A673 (cell line): ENCODE measurements at regions not wholly inside any gene's neighbourhood (a gene's known extent, or its start where the extent isn't known, plus 50 kb on each side); places are given as distances from the start of the nearest gene placed in this dataset.
"Not testable (repeated sequence)": the region's sequence is repeated elsewhere in the genome, so short reads cannot be mapped to it uniquely, and the experiment has no call there.

Source experiments
- BruUV-seq: library from RNA; stranded (reverse); fragments of 400-500 nt; replicated peaks from 2 replicates; lab custom pipeline; 2021; lab: Mats Ljungman, UMichigan
- CTCF ChIA-PET: fragments of 300-600 bp; sonication (Branson Sonifier 250); formaldehyde crosslinking; loops from one replicate; lab custom pipeline; 2022; ENCODE audit warnings: antibody characterized with exemption; lab: Charles Lee
- POLR2A ChIA-PET: fragments of 300-600 bp; sonication (Branson Sonifier 250); formaldehyde crosslinking; loops from one replicate; lab custom pipeline; 2022; ENCODE audit warnings: antibody characterized with exemption; ENCODE audit not compliant: low non-redundant PET; lab: Charles Lee
- DNase-seq: peaks from one replicate; pipeline ENCODE4 v3.0.0-alpha.2; 2015; ENCODE audit warnings: low spot score
- H3K27ac ChIP-seq: fragments of 200-600 bp; sonication (generic); 2 replicates; pipeline ENCODE4 v1.5.1; 2016; ENCODE audit warnings: mixed run types, low read depth, mild to moderate bottlenecking, mixed read lengths, antibody characterized with exemption, low read length; ENCODE audit not compliant: poor library complexity, severe bottlenecking
- H3K27me3 ChIP-seq: fragments of 200-600 bp; sonication (generic); replicated peaks from 2 replicates; pipeline ENCODE4 v1.6.1; 2017; ENCODE audit warnings: mixed run types, low read depth, mild to moderate bottlenecking, mixed read lengths, antibody characterized with exemption, low read length; ENCODE audit not compliant: insufficient read depth, poor library complexity
- H3K36me3 ChIP-seq: fragments of 200-600 bp; sonication (generic); 2 replicates; pipeline ENCODE4 v1.6.1; 2016; ENCODE audit warnings: mixed run types, mild to moderate bottlenecking, mixed read lengths, antibody characterized with exemption, low read length; ENCODE audit not compliant: insufficient read depth, poor library complexity, severe bottlenecking
- H3K4me1 ChIP-seq: fragments of 200-600 bp; sonication (generic); 2 replicates; pipeline ENCODE4 v1.6.1; 2017; ENCODE audit warnings: mixed run types, mild to moderate bottlenecking, mixed read lengths, antibody characterized with exemption, low read length; ENCODE audit not compliant: insufficient read depth, poor library complexity, severe bottlenecking
- H3K4me3 ChIP-seq: fragments of 200-600 bp; sonication (generic); 2 replicates; pipeline ENCODE4 v1.5.1; 2016; ENCODE audit warnings: low read depth, mixed run types, mild to moderate bottlenecking, mixed read lengths, low read length; ENCODE audit not compliant: poor library complexity, severe bottlenecking
- H3K9me3 ChIP-seq: fragments of 200-600 bp; sonication (generic); 2 replicates; pipeline ENCODE4 v1.6.1; 2016; ENCODE audit warnings: mixed run types, low read depth, mild to moderate bottlenecking, mixed read lengths, antibody characterized with exemption, low read length; ENCODE audit not compliant: poor library complexity, severe bottlenecking
- CTCF ChIP-seq: fragments of 300-800, 200-600 bp; sonication (generic); conservative IDR thresholded peaks from 2 replicates; pipeline ENCODE4 v1.5.1; 2017; ENCODE audit warnings: low read depth, mild to moderate bottlenecking, antibody characterized with exemption, low read length, moderate library complexity, mixed read lengths
- EZH2 ChIP-seq: fragments of 200-600 bp; sonication (generic); IDR thresholded peaks from 2 replicates; pipeline ENCODE4 v1.6.1; 2017; ENCODE audit warnings: borderline replicate concordance, low read depth, mild to moderate bottlenecking, mixed read lengths, antibody characterized with exemption, low read length; ENCODE audit not compliant: poor library complexity, severe bottlenecking
- intact Hi-C: fragments of 100-400 bp; cut with micrococcal nuclease; formaldehyde crosslinking; loops from one replicate; pipeline ENCODE4 v1.10.0; 2022; ENCODE audit not compliant: unreplicated experiment

DNA sequence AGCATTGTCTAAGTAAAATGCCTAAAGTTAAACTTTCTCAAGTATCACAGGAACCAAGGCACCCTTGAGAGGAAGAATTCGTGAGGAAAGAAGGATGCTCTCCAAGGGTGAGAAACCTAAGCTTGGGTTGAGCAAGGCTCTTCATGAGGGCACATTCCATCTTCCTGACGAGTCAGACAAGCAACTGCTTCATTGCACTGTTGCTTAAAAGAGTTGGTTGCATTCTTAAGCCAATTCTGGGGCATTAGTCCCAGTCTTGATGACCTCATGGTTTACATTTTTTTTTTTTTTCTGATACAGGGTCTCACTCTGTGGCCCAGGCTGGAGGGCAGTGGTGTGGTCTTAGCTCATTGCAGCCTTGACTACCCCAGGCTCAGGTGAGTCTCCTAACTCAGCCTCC lies 237.5 kb downstream of the ACTR3 start:
- Histone ChIP-seq H3K27me3 (no peaks in the 10 kb centered on the region), H3K27ac (no peak overlapping the region), H3K4me3 (no peak overlapping the region), H3K4me1 (no peaks in the 10 kb centered on the region), H3K36me3 (no peaks in the 10 kb centered on the region), H3K9me3 (no peaks in the 10 kb centered on the region)
- BruUV-seq, result no TSS peak
- POLR2A ChIA-PET, result no interaction called here
- CTCF ChIA-PET, result no interaction called here
- DNase-seq, result no peak
- no peak for TF ChIP-seq CTCF
- no peak for TF ChIP-seq EZH2
- intact Hi-C loops, result no loop called here

DNA sequence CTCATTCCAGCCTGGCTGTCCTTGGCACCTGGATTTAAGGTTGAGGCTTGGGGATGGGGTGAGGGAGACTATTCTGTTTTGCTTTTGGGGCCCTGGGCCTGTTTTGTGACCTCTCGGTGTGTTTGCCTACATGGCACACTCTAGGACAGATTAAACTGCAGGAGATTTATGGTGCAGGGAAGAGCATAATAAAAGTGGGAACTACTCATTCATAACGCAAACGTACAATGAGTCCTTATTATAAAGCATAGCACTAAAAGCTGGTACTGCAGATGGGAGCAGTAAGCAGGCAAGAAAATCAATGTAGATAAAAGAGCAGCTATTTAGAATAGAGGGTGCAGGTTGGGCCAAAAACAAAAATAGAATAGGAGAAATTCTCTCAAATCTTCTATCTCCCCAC lies 238.4 kb downstream of the ACTR3 start:
- no peak overlapping the region for H3K27ac ChIP-seq
- no peak for DNase-seq
- H3K27me3 ChIP-seq, result no peaks in the 10 kb centered on the region
- no peaks in the 10 kb centered on the region for H3K4me1 ChIP-seq
- no peaks in the 10 kb centered on the region for H3K36me3 ChIP-seq
- no peak overlapping the region for H3K4me3 ChIP-seq
- CTCF ChIA-PET, result no interaction called here
- no peaks in the 10 kb centered on the region for H3K9me3 ChIP-seq
- no peak for TF ChIP-seq CTCF
- TF ChIP-seq EZH2, result no peak
- POLR2A ChIA-PET, result no interaction called here
- intact Hi-C loops, result no loop called here
- no TSS peak for BruUV-seq

DNA sequence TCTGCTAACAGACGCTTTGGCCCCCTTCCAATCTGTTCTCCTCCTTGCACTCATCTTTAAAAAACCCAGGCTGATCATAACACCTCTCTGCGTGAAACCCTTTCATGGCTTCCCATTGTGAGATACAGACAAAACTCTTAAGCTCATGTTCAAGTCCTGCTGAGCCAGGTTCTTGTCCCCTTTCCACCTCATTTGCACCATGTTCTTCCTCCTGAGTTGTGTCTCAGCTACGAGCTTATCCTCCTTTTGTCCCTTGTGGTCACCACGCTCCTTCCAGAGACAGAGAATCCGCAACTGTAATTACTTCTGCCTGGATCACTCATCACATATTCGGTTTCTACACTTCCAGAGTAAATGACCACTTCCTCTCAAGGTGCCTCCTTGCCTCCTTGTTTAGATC lies 238.8 kb downstream of the ACTR3 start:
- DNase-seq, result no peak
- ChIA-PET CTCF (no interaction called here), POLR2A (no interaction called here)
- H3K27ac ChIP-seq, result no peak overlapping the region
- no peak overlapping the region for H3K4me3 ChIP-seq
- H3K27me3 ChIP-seq, result no peaks in the 10 kb centered on the region
- TF ChIP-seq CTCF (no peak), EZH2 (no peak)
- intact Hi-C loops, result no loop called here
- no peaks in the 10 kb centered on the region for H3K36me3 ChIP-seq
- H3K9me3 ChIP-seq, result no peaks in the 10 kb centered on the region
- BruUV-seq, result no TSS peak
- H3K4me1 ChIP-seq, result no peaks in the 10 kb centered on the region

DNA sequence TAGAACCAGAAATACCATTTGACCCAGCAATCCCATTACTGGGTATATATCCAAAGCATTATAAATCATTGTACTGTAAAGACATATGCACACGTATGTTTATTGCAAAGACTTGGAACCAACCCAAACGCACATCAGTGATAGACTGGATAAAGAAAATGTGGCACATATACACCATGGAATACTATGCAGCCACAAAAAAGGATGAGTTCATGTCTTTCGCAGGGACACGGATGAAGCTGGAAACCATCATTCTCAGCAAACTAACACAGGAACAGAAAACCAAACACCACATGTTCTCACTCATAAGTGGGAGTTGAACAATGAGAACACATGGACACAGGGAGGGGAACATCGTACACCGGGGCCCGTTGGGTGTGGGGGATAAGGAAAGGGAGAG lies 242.2 kb downstream of the ACTR3 start:
- H3K9me3 ChIP-seq, H3K4me3 ChIP-seq, H3K4me1 ChIP-seq, H3K36me3 ChIP-seq, DNase-seq, H3K27ac ChIP-seq, POLR2A ChIA-PET, intact Hi-C loops, H3K27me3 ChIP-seq, BruUV-seq: not testable (repeated sequence)
- CTCF ChIA-PET, result interaction anchor here (0.6 kb wide), 1 partner anchor 905 kb away, joined by 3 read pairs; no protein-coding TSS in a partner anchor
